ENCODE measurements at regions not wholly inside any gene's neighbourhood (a gene's known extent, or its start where the extent isn't known, plus 50 kb on each side); places are given as distances from the start of the nearest gene placed in this dataset.

GRCh38 chr1:4415476-4415875 is 238.9 kb upstream of the AJAP1 start:
- DNase-seq (ENCODE audit: low read depth in 2 of 3, low spot score in 1 of 3): no peak

GRCh38 chr1:4416189-4416588 is 238.2 kb upstream of the AJAP1 start:
- DNase-seq (ENCODE audit: low read depth in 2 of 3, low spot score in 1 of 3): no peak

- DNase-seq (ENCODE audit: low read depth in 2 of 3, low spot score in 1 of 3): no peak
These were observed 236.4 kb upstream of the AJAP1 start for GRCh38 chr1:4418021-4418420.

GRCh38 chr1:4421986-4422385 is 232.4 kb upstream of the AJAP1 start:
- no peak for DNase-seq (ENCODE audit: low read depth in 2 of 3, low spot score in 1 of 3)

- DNase-seq (ENCODE audit: low read depth in 2 of 3, low spot score in 1 of 3): no peak
These were observed 231.7 kb upstream of the AJAP1 start for GRCh38 chr1:4422504-4423289.

- no peak for DNase-seq (ENCODE audit: low read depth in 2 of 3, low spot score in 1 of 3)
These were observed 230.2 kb upstream of the AJAP1 start for GRCh38 chr1:4424254-4424653.

- no peak for DNase-seq (ENCODE audit: low read depth in 2 of 3, low spot score in 1 of 3)
These were observed 229.6 kb upstream of the AJAP1 start for GRCh38 chr1:4424766-4425165.

- no peak for DNase-seq (ENCODE audit: low read depth in 2 of 3, low spot score in 1 of 3)
These were observed 228.5 kb upstream of the AJAP1 start for GRCh38 chr1:4425892-4426291.

GRCh38 chr1:4428711-4429110 is 225.7 kb upstream of the AJAP1 start:
- no peak for DNase-seq (ENCODE audit: low read depth in 2 of 3, low spot score in 1 of 3)

- no peak for DNase-seq (ENCODE audit: low read depth in 2 of 3, low spot score in 1 of 3)
These were observed 223.7 kb upstream of the AJAP1 start for GRCh38 chr1:4430406-4431365.

- DNase-seq (ENCODE audit: low read depth in 2 of 3, low spot score in 1 of 3): no peak
These were observed 222.9 kb upstream of the AJAP1 start for GRCh38 chr1:4431491-4431890.

- no peak for DNase-seq (ENCODE audit: low read depth in 2 of 3, low spot score in 1 of 3)
These were observed 221.3 kb upstream of the AJAP1 start for GRCh38 chr1:4433075-4433474.

- DNase-seq (ENCODE audit: low read depth in 2 of 3, low spot score in 1 of 3): no peak
These were observed 210.3 kb upstream of the AJAP1 start for GRCh38 chr1:4444086-4444485.

- no peak for DNase-seq (ENCODE audit: low read depth in 2 of 3, low spot score in 1 of 3)
These were observed 206.5 kb upstream of the AJAP1 start for GRCh38 chr1:4447778-4448420.

GRCh38 chr1:4449972-4450371 is 204.4 kb upstream of the AJAP1 start:
- DNase-seq (ENCODE audit: low read depth in 2 of 3, low spot score in 1 of 3): no peak

GRCh38 chr1:4452701-4453100 is 201.7 kb upstream of the AJAP1 start:
- no peak for DNase-seq (ENCODE audit: low read depth in 2 of 3, low spot score in 1 of 3)

GRCh38 chr1:4460052-4460451 is 194.4 kb upstream of the AJAP1 start:
- DNase-seq (ENCODE audit: low read depth in 2 of 3, low spot score in 1 of 3): no peak

- DNase-seq (ENCODE audit: low read depth in 2 of 3, low spot score in 1 of 3): no peak
These were observed 193.8 kb upstream of the AJAP1 start for GRCh38 chr1:4460651-4461050.

GRCh38 chr1:4461726-4462290 is 192.6 kb upstream of the AJAP1 start:
- DNase-seq (ENCODE audit: low read depth in 2 of 3, low spot score in 1 of 3): no peak

- no peak for DNase-seq (ENCODE audit: low read depth in 2 of 3, low spot score in 1 of 3)
These were observed 191.5 kb upstream of the AJAP1 start for GRCh38 chr1:4462831-4463484.

GRCh38 chr1:4463631-4464030 is 190.8 kb upstream of the AJAP1 start:
- DNase-seq (ENCODE audit: low read depth in 2 of 3, low spot score in 1 of 3): no peak

Data from stimulated activated CD4-positive, alpha-beta T cell treated with anti-CD3 and anti-CD28 coated beads, Interleukin-12 subunit alpha, Interleukin-12 subunit beta, amount 100 ng/mL, for 48 hours (primary cell).